ENCODE measurements at regions not wholly inside any gene's neighbourhood (a gene's known extent, or its start where the extent isn't known, plus 50 kb on each side); places are given as distances from the start of the nearest gene placed in this dataset.

- FAIRE-seq, result no peak
Observed at GRCh38 chr22:48198489-48199459, 1436.3 kb downstream of the TBC1D22A start.

- FAIRE-seq, result no peak
Observed at GRCh38 chr22:48197189-48197690, 1434.8 kb downstream of the TBC1D22A start.

GRCh38 chr22:48192920-48193319 is 1430.5 kb downstream of the TBC1D22A start:
- FAIRE-seq, result no peak

GRCh38 chr22:48192071-48192470 is 1429.6 kb downstream of the TBC1D22A start:
- no peak for FAIRE-seq

GRCh38 chr22:48188231-48188721 is 1425.8 kb downstream of the TBC1D22A start:
- no peak for FAIRE-seq

- FAIRE-seq, result no peak
Observed at GRCh38 chr22:48187356-48187755, 1424.9 kb downstream of the TBC1D22A start.

- FAIRE-seq, result no peak
Observed at GRCh38 chr22:48186146-48186790, 1423.8 kb downstream of the TBC1D22A start.

GRCh38 chr22:48185071-48186055 is 1422.9 kb downstream of the TBC1D22A start:
- FAIRE-seq, result no peak

GRCh38 chr22:48182846-48183805 is 1420.7 kb downstream of the TBC1D22A start:
- FAIRE-seq, result no peak

- FAIRE-seq, result no peak
Observed at GRCh38 chr22:48182031-48182430, 1419.6 kb downstream of the TBC1D22A start.

- no peak for FAIRE-seq
Observed at GRCh38 chr22:48181263-48181955, 1419.0 kb downstream of the TBC1D22A start.

GRCh38 chr22:48180631-48181030 is 1418.2 kb downstream of the TBC1D22A start:
- no peak for FAIRE-seq

GRCh38 chr22:48179571-48180546 is 1417.4 kb downstream of the TBC1D22A start:
- FAIRE-seq, result no peak

GRCh38 chr22:48178536-48178935 is 1416.1 kb downstream of the TBC1D22A start:
- FAIRE-seq, result no peak

- FAIRE-seq, result no peak
Observed at GRCh38 chr22:48177631-48178030, 1415.2 kb downstream of the TBC1D22A start.

GRCh38 chr22:48175721-48176120 is 1413.3 kb downstream of the TBC1D22A start:
- no peak for FAIRE-seq

GRCh38 chr22:48173773-48174160 is 1411.3 kb downstream of the TBC1D22A start:
- no peak for FAIRE-seq

- FAIRE-seq, result no peak
Observed at GRCh38 chr22:48173061-48173772, 1410.8 kb downstream of the TBC1D22A start.

- FAIRE-seq, result no peak
Observed at GRCh38 chr22:48171271-48171691, 1408.8 kb downstream of the TBC1D22A start.
